OCI-LY7 (cell line): ENCODE measurements at regions not wholly inside any gene's neighbourhood (a gene's known extent, or its start where the extent isn't known, plus 50 kb on each side); places are given as distances from the start of the nearest gene placed in this dataset.

ENCODE experiments used
- BruUV-seq: library from RNA; stranded (reverse); fragments of 400-500 nt; replicated peaks from 2 replicates; lab custom pipeline; 2021; lab: Mats Ljungman, UMichigan
- CTCF ChIA-PET: fragments of 300-600 bp; sonication (Branson Sonifier 250); formaldehyde crosslinking; loops from one replicate; lab custom pipeline; 2022; ENCODE audit warnings: antibody characterized with exemption; ENCODE audit not compliant: unreplicated experiment; lab: Charles Lee
- POLR2A ChIA-PET: fragments of 300-600 bp; sonication (Branson Sonifier 250); formaldehyde crosslinking; loops from one replicate; lab custom pipeline; 2022; ENCODE audit warnings: antibody characterized with exemption; lab: Charles Lee
- DNase-seq: peaks from one replicate; pipeline ENCODE4 v3.0.0-alpha.2; 2015; ENCODE audit warnings: low spot score
- H2AFZ ChIP-seq: fragments of 200-600 bp; sonication (generic), shearing (Covaris generic); 2 replicates; pipeline ENCODE4 v1.6.1; 2014; ENCODE audit warnings: mild to moderate bottlenecking, antibody characterized with exemption, low read length, moderate library complexity
- H3K27ac ChIP-seq: fragments of 200-600 bp; sonication (generic); 2 replicates; pipeline ENCODE4 v1.5.1; 2014; ENCODE audit warnings: mixed run types, low read depth, mild to moderate bottlenecking, moderate library complexity, low read length, inconsistent platforms; ENCODE audit not compliant: poor library complexity, severe bottlenecking
- H3K36me3 ChIP-seq: fragments of 200-600 bp; sonication (generic); 2 replicates; pipeline ENCODE4 v1.6.1; 2014; ENCODE audit warnings: mild to moderate bottlenecking, antibody characterized with exemption, low read length, moderate library complexity, mixed read lengths; ENCODE audit not compliant: insufficient read depth
- H3K4me1 ChIP-seq: fragments of 200-600 bp; sonication (generic); 2 replicates; pipeline ENCODE4 v1.5.1; 2014; ENCODE audit warnings: mild to moderate bottlenecking, low read length; ENCODE audit not compliant: insufficient read depth, poor library complexity, severe bottlenecking
- H3K4me2 ChIP-seq: fragments of 200-600 bp; sonication (generic); 2 replicates; pipeline ENCODE4 v1.6.1; 2014; ENCODE audit warnings: mild to moderate bottlenecking, low read length
- H3K4me3 ChIP-seq: fragments of 200-600 bp; sonication (generic); 2 replicates; pipeline ENCODE4 v1.5.1; 2014; ENCODE audit warnings: mild to moderate bottlenecking, low read depth, low read length; ENCODE audit not compliant: poor library complexity, severe bottlenecking
- H3K79me2 ChIP-seq: fragments of 200-600 bp; sonication (generic); 2 replicates; pipeline ENCODE4 v1.6.1; 2016; ENCODE audit warnings: low read depth, mild to moderate bottlenecking, low read length, moderate library complexity, mixed read lengths; ENCODE audit not compliant: insufficient read depth
- H3K9me2 ChIP-seq: fragments of 200-600 bp; sonication (generic); 2 replicates; pipeline ENCODE4 v1.6.1; 2016; ENCODE audit warnings: mild to moderate bottlenecking, low read length, mixed read lengths; ENCODE audit not compliant: insufficient read depth
- H3K9me3 ChIP-seq: fragments of 200-600 bp; sonication (generic); 2 replicates; pipeline ENCODE4 v1.6.1; 2014; ENCODE audit warnings: mild to moderate bottlenecking, mixed run types, low read length, mixed read lengths
- H4K20me1 ChIP-seq: fragments of 200-600 bp; sonication (generic); 2 replicates; pipeline ENCODE4 v1.6.1; 2014; ENCODE audit warnings: mild to moderate bottlenecking, antibody characterized with exemption, low read length, moderate library complexity, mixed read lengths; ENCODE audit not compliant: insufficient read depth
- CTCF ChIP-seq: fragments of 200-600 bp; sonication (generic); conservative IDR thresholded peaks from 2 replicates; pipeline ENCODE4 v1.5.1; 2014; ENCODE audit warnings: mild to moderate bottlenecking, antibody characterized with exemption, low read length, moderate library complexity, mixed read lengths
- EZH2phosphoT487 ChIP-seq: fragments of 200-600 bp; sonication (generic); IDR thresholded peaks from 2 replicates; pipeline ENCODE4 v1.6.1; 2018; ENCODE audit warnings: low read depth, borderline replicate concordance, mild to moderate bottlenecking, mixed run types, antibody characterized with exemption, low read length, moderate library complexity, mixed read lengths
- intact Hi-C: fragments of 100-400 bp; cut with micrococcal nuclease; formaldehyde crosslinking; loops from one replicate; pipeline ENCODE4 v1.10.0; 2022; ENCODE audit not compliant: unreplicated experiment

GRCh38 chrY:14438395-14438794 lies 85.9 kb upstream of the NLGN4Y start:
- CTCF ChIA-PET, result no interaction called here
- TF ChIP-seq EZH2phosphoT487, result no peak
- BruUV-seq, result no TSS peak

GRCh38 chrY:14444550-14444949 lies 79.8 kb upstream of the NLGN4Y start:
- H3K27ac ChIP-seq, result no peak overlapping the region
- H2AFZ ChIP-seq, result no peak overlapping the region
- H3K9me3 ChIP-seq, result no peaks in the 10 kb centered on the region
- no peak for DNase-seq
- BruUV-seq, result no TSS peak
- no peaks in the 10 kb centered on the region for H4K20me1 ChIP-seq
- no peaks in the 10 kb centered on the region for H3K79me2 ChIP-seq
- intact Hi-C loops, result no loop called here
- ChIA-PET POLR2A (no interaction called here), CTCF (no interaction called here)
- no peak overlapping the region for H3K4me3 ChIP-seq
- H3K4me2 ChIP-seq, result no peak overlapping the region
- H3K9me2 ChIP-seq, result no peaks in the 10 kb centered on the region
- H3K4me1 ChIP-seq, result no peaks in the 10 kb centered on the region
- no peak for TF ChIP-seq CTCF
- no peak for TF ChIP-seq EZH2phosphoT487
- no peaks in the 10 kb centered on the region for H3K36me3 ChIP-seq

More at GRCh38 chrY:14438395-14438794, 85.9 kb upstream of the NLGN4Y start:
- H2AFZ ChIP-seq, result no peak overlapping the region
- POLR2A ChIA-PET, result no interaction called here
- no peaks in the 10 kb centered on the region for H3K36me3 ChIP-seq
- no peaks in the 10 kb centered on the region for H4K20me1 ChIP-seq
- no peaks in the 10 kb centered on the region for H3K4me1 ChIP-seq
- H3K9me3 ChIP-seq, result no peaks in the 10 kb centered on the region
- no peaks in the 10 kb centered on the region for H3K79me2 ChIP-seq
- no peak overlapping the region for H3K27ac ChIP-seq
- DNase-seq, result no peak
- H3K9me2 ChIP-seq, result no peaks in the 10 kb centered on the region
- intact Hi-C loops, result no loop called here
- H3K4me2 ChIP-seq, result no peak overlapping the region
- H3K4me3 ChIP-seq, result no peak overlapping the region

GRCh38 chrY:14468151-14468683 lies 56.1 kb upstream of the NLGN4Y start:
- Histone ChIP-seq H4K20me1 (no peaks in the 10 kb centered on the region), H3K9me2 (no peaks in the 10 kb centered on the region), H3K36me3 (no peaks in the 10 kb centered on the region), H3K27ac (no peak overlapping the region), H3K79me2 (no peaks in the 10 kb centered on the region), H3K9me3 (no peaks in the 10 kb centered on the region), H2AFZ (no peak overlapping the region), H3K4me1 (no peaks in the 10 kb centered on the region), H3K4me3 (no peak overlapping the region), H3K4me2 (no peak overlapping the region)
- POLR2A ChIA-PET, result no interaction called here
- CTCF ChIA-PET, result no interaction called here
- no peak for DNase-seq
- intact Hi-C loops, result no loop called here
- BruUV-seq, result no TSS peak
- TF ChIP-seq CTCF (no peak), EZH2phosphoT487 (no peak)
